ENCODE measurements at regions not wholly inside any gene's neighbourhood (a gene's known extent, or its start where the extent isn't known, plus 50 kb on each side); places are given as distances from the start of the nearest gene placed in this dataset.

GRCh38 chr18:30596635-30597034 lies 445.9 kb downstream of the DSC3 start:
- TF ChIP-seq CTCF (IDR thresholded peaks at IDR 0.05), result no peak
- no peak for TF ChIP-seq POLR2A (IDR thresholded peaks at IDR 0.05)

Measured in body of pancreas (tissue), 4 donors.